Stomach (tissue), 4 donors: ENCODE measurements at regions not wholly inside any gene's neighbourhood (a gene's known extent, or its start where the extent isn't known, plus 50 kb on each side); places are given as distances from the start of the nearest gene placed in this dataset.

ENCODE experiments used
- CTCF ChIP-seq, 7 experiments: fragments of 450-650 bp in 4 of 7; fragments of 200-600 bp in 3 of 7; sonication (generic) in 3 of 7; IDR thresholded peaks; one replicate each; pipeline ENCODE4 v1.5.1; 2016 to 2019; ENCODE audit warnings: antibody characterized with exemption in 7 of 7, control low read depth in 2 of 7, mild to moderate bottlenecking in 1 of 7
- POLR2AphosphoS5 ChIP-seq, 3 donors: sonication (generic); formaldehyde crosslinking; IDR thresholded peaks; one replicate each; pipeline ENCODE4 v1.6.1; 2016; ENCODE audit warnings: antibody characterized with exemption in 3 of 3

- no peak for TF ChIP-seq CTCF (IDR thresholded peaks at IDR 0.05)
- TF ChIP-seq POLR2AphosphoS5 (IDR thresholded peaks at IDR 0.05), result no peak
These were observed 65.7 kb upstream of the CCDC196 start for GRCh38 chr14:66420251-66421006.
